Fibroblast of lung (primary cell): ENCODE measurements at regions not wholly inside any gene's neighbourhood (a gene's known extent, or its start where the extent isn't known, plus 50 kb on each side); places are given as distances from the start of the nearest gene placed in this dataset.
"Not testable (repeated sequence)": the region's sequence is repeated elsewhere in the genome, so short reads cannot be mapped to it uniquely, and the experiment has no call there.

Source experiments
- DNase-seq, 2 donors: peaks; one replicate each; pipeline versions ENCODE4 v3.0.0 to v3.0.0-alpha.2; 2010; ENCODE audit warnings: low read depth in 2 of 2
- H2AFZ ChIP-seq: 2 replicates; pipeline ENCODE4 v1.5.1; 2012; ENCODE audit warnings: low read length, control low read depth, inconsistent platforms
- H3K27ac ChIP-seq: 2 replicates; pipeline ENCODE4 v1.5.1; 2011; ENCODE audit warnings: low read length, control low read depth; ENCODE audit not compliant: insufficient read depth
- H3K27me3 ChIP-seq: 2 replicates; pipeline ENCODE4 v1.5.1; 2011; ENCODE audit warnings: mild to moderate bottlenecking, low read length; ENCODE audit not compliant: control insufficient read depth, insufficient read depth
- H3K36me3 ChIP-seq: 2 replicates; pipeline ENCODE4 v1.5.1; 2011; ENCODE audit warnings: low read length; ENCODE audit not compliant: control insufficient read depth, insufficient read depth
- H3K4me1 ChIP-seq: 2 replicates; pipeline ENCODE4 v1.5.1; 2011; ENCODE audit warnings: low read length; ENCODE audit not compliant: control insufficient read depth, insufficient read depth; ENCODE audit errors: extremely low read depth
- H3K4me2 ChIP-seq: 2 replicates; pipeline ENCODE4 v1.5.1; 2011; ENCODE audit warnings: low read length, control low read depth; ENCODE audit not compliant: insufficient read depth; ENCODE audit errors: extremely low read depth
- H3K4me3 ChIP-seq, 4 experiments: fragments of 200-600 bp in 1 of 4; sonication (generic) in 1 of 4; replicated peaks in 1 of 4; 2 replicates each; pipeline ENCODE4 v1.5.1; 2011 to 2016; ENCODE audit warnings: low read length in 4 of 4, low read depth in 3 of 4, mild to moderate bottlenecking in 3 of 4, control low read depth in 2 of 4, inconsistent platforms in 1 of 4, mixed read lengths in 1 of 4; ENCODE audit not compliant: insufficient read depth in 1 of 4; ENCODE audit errors: control extremely low read depth in 1 of 4
- H3K79me2 ChIP-seq: 2 replicates; pipeline ENCODE4 v1.5.1; 2012; ENCODE audit warnings: mild to moderate bottlenecking, low read length, inconsistent platforms; ENCODE audit not compliant: control insufficient read depth, insufficient read depth
- H3K9ac ChIP-seq: 2 replicates; pipeline ENCODE4 v1.5.1; 2011; ENCODE audit warnings: mild to moderate bottlenecking, low read length, control low read depth; ENCODE audit not compliant: insufficient read depth
- H3K9me3 ChIP-seq: 2 replicates; pipeline ENCODE4 v1.5.1; 2012; ENCODE audit warnings: low read depth, low read length; ENCODE audit not compliant: control insufficient read depth, insufficient read depth
- H4K20me1 ChIP-seq: 2 replicates; pipeline ENCODE4 v1.5.1; 2011; ENCODE audit warnings: low read length; ENCODE audit not compliant: control insufficient read depth, insufficient read depth; ENCODE audit errors: extremely low read depth
- EZH2 ChIP-seq: IDR thresholded peaks from 2 replicates; pipeline ENCODE4 v1.5.1; 2012; ENCODE audit warnings: low read length, control low read depth, mild to moderate bottlenecking; ENCODE audit errors: missing control alignments
- TF ChIP-seq, protein P1 (sequence below), 2 donors: IDR thresholded peaks in 1 of 2; conservative IDR thresholded peaks in 1 of 2; 1 replicate in 1 of 2; 2 replicates in 1 of 2; pipeline ENCODE4 v1.5.1; 2011 to 2012; ENCODE audit warnings: low read length in 2 of 2, control low read depth in 1 of 2, inconsistent platforms in 1 of 2, low read depth in 1 of 2, mild to moderate bottlenecking in 1 of 2

DNA sequence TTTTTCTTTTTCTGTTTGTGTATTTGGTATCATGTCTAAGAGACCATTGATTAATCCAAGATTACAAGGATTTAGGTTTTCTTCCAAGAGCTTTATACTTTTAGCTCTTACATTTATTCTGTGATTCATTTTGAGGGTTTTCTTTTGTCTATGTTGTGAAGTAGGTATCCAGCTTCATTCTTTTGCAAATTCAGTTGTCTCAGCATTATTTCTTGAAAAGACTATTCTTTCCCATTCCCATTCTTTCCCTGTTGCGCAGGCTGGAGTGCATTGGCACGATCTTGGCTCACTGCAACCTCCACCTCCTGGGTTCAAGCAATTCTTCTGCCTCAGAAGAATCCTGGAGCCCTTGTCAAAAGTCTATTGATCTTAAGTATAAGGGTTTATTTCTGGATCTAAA lies 164.9 kb downstream of the NAA11 start:
- no peaks in the 10 kb centered on the region for H3K79me2 ChIP-seq

GRCh38 chr4:79158705-79159104 lies 167.2 kb downstream of the NAA11 start:
- H3K9ac ChIP-seq, H3K4me3 ChIP-seq, H4K20me1 ChIP-seq, H3K36me3 ChIP-seq, H3K4me2 ChIP-seq, H2AFZ ChIP-seq, H3K27me3 ChIP-seq, H3K9me3 ChIP-seq, H3K79me2 ChIP-seq, H3K27ac ChIP-seq, H3K4me1 ChIP-seq, DNase-seq: not testable (repeated sequence)

More for the DNA sequence above, 164.9 kb downstream of the NAA11 start:
- no peak overlapping the region for H3K4me2 ChIP-seq
- H3K9me3 ChIP-seq: no peaks in the 10 kb centered on the region
- no peak overlapping the region for H2AFZ ChIP-seq
- no peaks in the 10 kb centered on the region for H4K20me1 ChIP-seq
- no peak overlapping the region for H3K9ac ChIP-seq
- DNase-seq: no peak
- H3K4me1 ChIP-seq: no peaks in the 10 kb centered on the region
- no peaks in the 10 kb centered on the region for H3K27me3 ChIP-seq
- H3K4me3 ChIP-seq: no peak overlapping the region
- no peaks in the 10 kb centered on the region for H3K36me3 ChIP-seq
- H3K27ac ChIP-seq: no peak overlapping the region
- no peak for TF ChIP-seq EZH2
- TF ChIP-seq, protein P1, sequence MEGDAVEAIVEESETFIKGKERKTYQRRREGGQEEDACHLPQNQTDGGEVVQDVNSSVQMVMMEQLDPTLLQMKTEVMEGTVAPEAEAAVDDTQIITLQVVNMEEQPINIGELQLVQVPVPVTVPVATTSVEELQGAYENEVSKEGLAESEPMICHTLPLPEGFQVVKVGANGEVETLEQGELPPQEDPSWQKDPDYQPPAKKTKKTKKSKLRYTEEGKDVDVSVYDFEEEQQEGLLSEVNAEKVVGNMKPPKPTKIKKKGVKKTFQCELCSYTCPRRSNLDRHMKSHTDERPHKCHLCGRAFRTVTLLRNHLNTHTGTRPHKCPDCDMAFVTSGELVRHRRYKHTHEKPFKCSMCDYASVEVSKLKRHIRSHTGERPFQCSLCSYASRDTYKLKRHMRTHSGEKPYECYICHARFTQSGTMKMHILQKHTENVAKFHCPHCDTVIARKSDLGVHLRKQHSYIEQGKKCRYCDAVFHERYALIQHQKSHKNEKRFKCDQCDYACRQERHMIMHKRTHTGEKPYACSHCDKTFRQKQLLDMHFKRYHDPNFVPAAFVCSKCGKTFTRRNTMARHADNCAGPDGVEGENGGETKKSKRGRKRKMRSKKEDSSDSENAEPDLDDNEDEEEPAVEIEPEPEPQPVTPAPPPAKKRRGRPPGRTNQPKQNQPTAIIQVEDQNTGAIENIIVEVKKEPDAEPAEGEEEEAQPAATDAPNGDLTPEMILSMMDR (conservative IDR thresholded peaks at IDR 0.05 in 1 of 2, IDR thresholded peaks at IDR 0.05 in 1 of 2; ENCODE audit: low read depth in 1 of 2, low read length in 2 of 2): no peak

DNA sequence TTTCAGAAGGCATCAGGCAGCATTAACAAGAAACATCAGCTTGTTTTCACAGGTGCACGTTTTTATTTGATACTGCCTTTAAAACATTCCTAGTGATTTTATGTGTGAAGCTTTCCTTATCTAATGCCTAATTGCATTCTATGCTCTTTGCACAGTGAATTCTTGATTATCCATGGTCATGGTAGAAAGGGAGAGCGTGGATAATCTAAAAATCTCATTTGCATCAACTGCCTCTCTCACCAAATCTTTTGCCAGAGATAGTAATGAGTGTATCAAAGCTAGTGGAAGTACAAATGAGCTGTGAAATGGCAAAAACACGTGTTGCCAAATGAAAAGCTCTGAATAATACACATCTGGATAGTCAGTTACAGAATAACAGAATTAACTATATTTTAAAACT lies 170.5 kb downstream of the NAA11 start:
- H3K4me1 ChIP-seq: no peaks in the 10 kb centered on the region
- H4K20me1 ChIP-seq: no peaks in the 10 kb centered on the region
- no peak overlapping the region for H2AFZ ChIP-seq
- TF ChIP-seq EZH2: no peak
- TF ChIP-seq, protein P1 (conservative IDR thresholded peaks at IDR 0.05 in 1 of 2, IDR thresholded peaks at IDR 0.05 in 1 of 2; ENCODE audit: low read depth in 1 of 2, low read length in 2 of 2): no peak
- no peak overlapping the region for H3K27ac ChIP-seq
- H3K4me3 ChIP-seq: no peak overlapping the region
- H3K9me3 ChIP-seq: no peaks in the 10 kb centered on the region
- no peaks in the 10 kb centered on the region for H3K79me2 ChIP-seq
- no peak for DNase-seq
- H3K4me2 ChIP-seq: no peak overlapping the region
- H3K27me3 ChIP-seq: no peaks in the 10 kb centered on the region
- no peaks in the 10 kb centered on the region for H3K36me3 ChIP-seq
- H3K9ac ChIP-seq: no peak overlapping the region
